ENCODE measurements at regions not wholly inside any gene's neighbourhood (a gene's known extent, or its start where the extent isn't known, plus 50 kb on each side); places are given as distances from the start of the nearest gene placed in this dataset.

- H3K27ac ChIP-seq (ENCODE audit: insufficient read depth, low read length) = no peak overlapping the region
- H3K79me2 ChIP-seq (ENCODE audit: control insufficient read depth, insufficient read depth, low read length) = no peaks in the 10 kb centered on the region
- no peaks in the 10 kb centered on the region for H4K20me1 ChIP-seq (ENCODE audit: control insufficient read depth, extremely low read depth, insufficient read depth, low read length)
- no peaks in the 10 kb centered on the region for H3K36me3 ChIP-seq (ENCODE audit: control insufficient read depth, insufficient read depth, low read length)
- H3K9me3 ChIP-seq (ENCODE audit: control insufficient read depth, insufficient read depth, low read depth, low read length) = no peaks in the 10 kb centered on the region
- H3K4me2 ChIP-seq (ENCODE audit: extremely low read depth, insufficient read depth, low read length) = no peak overlapping the region
- H3K27me3 ChIP-seq (ENCODE audit: control insufficient read depth, insufficient read depth, low read length) = no peaks in the 10 kb centered on the region
- DNase-seq (ENCODE audit: low read depth in 2 of 2) = no peak
- H3K4me3 ChIP-seq (replicated peaks in 1 of 4; ENCODE audit: control extremely low read depth in 1 of 4, insufficient read depth in 1 of 4, low read depth in 3 of 4, low read length in 4 of 4) = no peak overlapping the region
- no peak overlapping the region for H3K9ac ChIP-seq (ENCODE audit: insufficient read depth, low read length)
- H3K4me1 ChIP-seq (ENCODE audit: control insufficient read depth, extremely low read depth, insufficient read depth, low read length) = no peaks in the 10 kb centered on the region
- no peak overlapping the region for H2AFZ ChIP-seq (ENCODE audit: low read length)
- TF ChIP-seq CTCF (conservative IDR thresholded peaks at IDR 0.05 in 1 of 2, IDR thresholded peaks at IDR 0.05 in 1 of 2; ENCODE audit: low read depth in 1 of 2, low read length in 2 of 2) (no peak), EZH2 (IDR thresholded peaks at IDR 0.05; ENCODE audit: low read length, missing control alignments) (no peak)
These were observed 507.5 kb upstream of the STXBP6 start for GRCh38 chr14:25557466-25557865.

GRCh38 chr14:25552826-25553225 lies 502.9 kb upstream of the STXBP6 start:
- Histone ChIP-seq H3K9ac (ENCODE audit: insufficient read depth, low read length) (no peak overlapping the region), H4K20me1 (ENCODE audit: control insufficient read depth, extremely low read depth, insufficient read depth, low read length) (no peaks in the 10 kb centered on the region), H3K4me1 (ENCODE audit: control insufficient read depth, extremely low read depth, insufficient read depth, low read length) (no peaks in the 10 kb centered on the region), H2AFZ (ENCODE audit: low read length) (no peak overlapping the region), H3K9me3 (ENCODE audit: control insufficient read depth, insufficient read depth, low read depth, low read length) (no peaks in the 10 kb centered on the region), H3K27ac (ENCODE audit: insufficient read depth, low read length) (no peak overlapping the region), H3K27me3 (ENCODE audit: control insufficient read depth, insufficient read depth, low read length) (no peaks in the 10 kb centered on the region), H3K4me3 (replicated peaks in 1 of 4; ENCODE audit: control extremely low read depth in 1 of 4, insufficient read depth in 1 of 4, low read depth in 3 of 4, low read length in 4 of 4) (no peak overlapping the region), H3K79me2 (ENCODE audit: control insufficient read depth, insufficient read depth, low read length) (no peaks in the 10 kb centered on the region), H3K36me3 (ENCODE audit: control insufficient read depth, insufficient read depth, low read length) (no peaks in the 10 kb centered on the region), H3K4me2 (ENCODE audit: extremely low read depth, insufficient read depth, low read length) (no peak overlapping the region)
- DNase-seq (ENCODE audit: low read depth in 2 of 2) = no peak
- TF ChIP-seq CTCF (conservative IDR thresholded peaks at IDR 0.05 in 1 of 2, IDR thresholded peaks at IDR 0.05 in 1 of 2; ENCODE audit: low read depth in 1 of 2, low read length in 2 of 2) (no peak), EZH2 (IDR thresholded peaks at IDR 0.05; ENCODE audit: low read length, missing control alignments) (no peak)

- Histone ChIP-seq H4K20me1 (ENCODE audit: control insufficient read depth, extremely low read depth, insufficient read depth, low read length) (no peaks in the 10 kb centered on the region), H3K27me3 (ENCODE audit: control insufficient read depth, insufficient read depth, low read length) (no peaks in the 10 kb centered on the region), H3K4me1 (ENCODE audit: control insufficient read depth, extremely low read depth, insufficient read depth, low read length) (no peaks in the 10 kb centered on the region), H3K4me3 (replicated peaks in 1 of 4; ENCODE audit: control extremely low read depth in 1 of 4, insufficient read depth in 1 of 4, low read depth in 3 of 4, low read length in 4 of 4) (no peak overlapping the region), H3K9me3 (ENCODE audit: control insufficient read depth, insufficient read depth, low read depth, low read length) (no peaks in the 10 kb centered on the region), H3K79me2 (ENCODE audit: control insufficient read depth, insufficient read depth, low read length) (no peaks in the 10 kb centered on the region), H3K27ac (ENCODE audit: insufficient read depth, low read length) (no peak overlapping the region), H3K36me3 (ENCODE audit: control insufficient read depth, insufficient read depth, low read length) (no peaks in the 10 kb centered on the region), H2AFZ (ENCODE audit: low read length) (no peak overlapping the region), H3K4me2 (ENCODE audit: extremely low read depth, insufficient read depth, low read length) (no peak overlapping the region), H3K9ac (ENCODE audit: insufficient read depth, low read length) (no peak overlapping the region)
- DNase-seq (ENCODE audit: low read depth in 2 of 2) = no peak
- no peak for TF ChIP-seq EZH2 (IDR thresholded peaks at IDR 0.05; ENCODE audit: low read length, missing control alignments)
- TF ChIP-seq CTCF (conservative IDR thresholded peaks at IDR 0.05 in 1 of 2, IDR thresholded peaks at IDR 0.05 in 1 of 2; ENCODE audit: low read depth in 1 of 2, low read length in 2 of 2) = no peak
These were observed 501.7 kb upstream of the STXBP6 start for GRCh38 chr14:25551674-25552073.

Measured in fibroblast of lung (primary cell).